Mesothelial cell of epicardium (in vitro differentiated cells): ENCODE measurements at regions not wholly inside any gene's neighbourhood (a gene's known extent, or its start where the extent isn't known, plus 50 kb on each side); places are given as distances from the start of the nearest gene placed in this dataset.

Experiments
- DNase-seq, 2 experiments: peaks; one replicate each; pipeline ENCODE4 v3.0.0; 2021; ENCODE audit warnings: low spot score in 2 of 2; ENCODE audit not compliant: unreplicated experiment in 2 of 2
- H3K27ac Mint-ChIP-seq: 2 replicates; pipeline ENCODE4 v1.8.0; 2021; ENCODE audit warnings: mixed read lengths
- H3K27me3 Mint-ChIP-seq: 2 replicates; pipeline ENCODE4 v1.8.0; 2021; ENCODE audit warnings: low read depth, mixed read lengths
- H3K36me3 Mint-ChIP-seq: 2 replicates; pipeline ENCODE4 v1.8.0; 2021; ENCODE audit warnings: mixed read lengths
- H3K4me1 Mint-ChIP-seq: 2 replicates; pipeline ENCODE4 v1.8.0; 2021; ENCODE audit warnings: mixed read lengths
- H3K4me3 Mint-ChIP-seq: 2 replicates; pipeline ENCODE4 v1.8.0; 2021; ENCODE audit warnings: mild to moderate bottlenecking, moderate library complexity, mixed read lengths
- H3K9me3 Mint-ChIP-seq: 2 replicates; pipeline ENCODE4 v1.8.0; 2021; ENCODE audit warnings: mixed read lengths
- TF ChIP-seq, protein P1 (sequence below): fragments of 200-600 bp; sonication (generic); IDR thresholded peaks from one replicate; pipeline ENCODE4 v1.5.0; 2021; ENCODE audit warnings: antibody characterized with exemption; ENCODE audit not compliant: unreplicated experiment

DNA sequence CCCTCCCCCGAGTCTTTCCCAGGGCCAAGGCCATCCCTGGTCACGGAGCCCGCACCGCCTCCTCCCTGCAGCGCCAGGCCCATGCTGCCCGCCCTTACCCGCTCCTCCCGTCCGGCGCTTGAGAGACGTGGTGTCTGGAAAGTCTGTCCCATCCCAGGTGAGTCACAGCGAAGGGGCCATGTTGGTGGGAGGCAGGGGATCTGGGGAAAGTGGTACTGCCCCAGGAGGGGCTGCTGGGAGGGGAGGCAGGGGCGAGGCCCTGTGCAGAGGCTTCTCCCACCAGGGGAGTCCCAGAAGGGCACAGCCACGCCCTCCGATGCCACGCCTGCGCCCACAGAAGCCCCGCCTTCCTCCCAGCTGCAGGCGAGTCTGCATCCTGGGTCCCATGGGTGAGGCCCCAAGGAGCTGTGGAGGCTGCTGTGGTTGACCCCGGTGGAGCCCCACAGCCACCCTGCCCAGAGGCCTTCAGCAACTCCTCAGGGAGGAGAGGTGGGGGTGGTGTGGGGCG lies 107.0 kb upstream of the PPP1R26 start:
- H3K27ac Mint-ChIP-seq, result no peak overlapping the region
- H3K27me3 Mint-ChIP-seq, result peaks cover 27% of the 10 kb centered on the region
- H3K9me3 Mint-ChIP-seq, result no peaks in the 10 kb centered on the region
- DNase-seq, result no peak
- TF ChIP-seq, protein P1, sequence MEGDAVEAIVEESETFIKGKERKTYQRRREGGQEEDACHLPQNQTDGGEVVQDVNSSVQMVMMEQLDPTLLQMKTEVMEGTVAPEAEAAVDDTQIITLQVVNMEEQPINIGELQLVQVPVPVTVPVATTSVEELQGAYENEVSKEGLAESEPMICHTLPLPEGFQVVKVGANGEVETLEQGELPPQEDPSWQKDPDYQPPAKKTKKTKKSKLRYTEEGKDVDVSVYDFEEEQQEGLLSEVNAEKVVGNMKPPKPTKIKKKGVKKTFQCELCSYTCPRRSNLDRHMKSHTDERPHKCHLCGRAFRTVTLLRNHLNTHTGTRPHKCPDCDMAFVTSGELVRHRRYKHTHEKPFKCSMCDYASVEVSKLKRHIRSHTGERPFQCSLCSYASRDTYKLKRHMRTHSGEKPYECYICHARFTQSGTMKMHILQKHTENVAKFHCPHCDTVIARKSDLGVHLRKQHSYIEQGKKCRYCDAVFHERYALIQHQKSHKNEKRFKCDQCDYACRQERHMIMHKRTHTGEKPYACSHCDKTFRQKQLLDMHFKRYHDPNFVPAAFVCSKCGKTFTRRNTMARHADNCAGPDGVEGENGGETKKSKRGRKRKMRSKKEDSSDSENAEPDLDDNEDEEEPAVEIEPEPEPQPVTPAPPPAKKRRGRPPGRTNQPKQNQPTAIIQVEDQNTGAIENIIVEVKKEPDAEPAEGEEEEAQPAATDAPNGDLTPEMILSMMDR, result no peak
- peaks cover 6% of the 10 kb centered on the region for H3K4me1 Mint-ChIP-seq
- no peak overlapping the region for H3K4me3 Mint-ChIP-seq
- no peaks in the 10 kb centered on the region for H3K36me3 Mint-ChIP-seq

DNA sequence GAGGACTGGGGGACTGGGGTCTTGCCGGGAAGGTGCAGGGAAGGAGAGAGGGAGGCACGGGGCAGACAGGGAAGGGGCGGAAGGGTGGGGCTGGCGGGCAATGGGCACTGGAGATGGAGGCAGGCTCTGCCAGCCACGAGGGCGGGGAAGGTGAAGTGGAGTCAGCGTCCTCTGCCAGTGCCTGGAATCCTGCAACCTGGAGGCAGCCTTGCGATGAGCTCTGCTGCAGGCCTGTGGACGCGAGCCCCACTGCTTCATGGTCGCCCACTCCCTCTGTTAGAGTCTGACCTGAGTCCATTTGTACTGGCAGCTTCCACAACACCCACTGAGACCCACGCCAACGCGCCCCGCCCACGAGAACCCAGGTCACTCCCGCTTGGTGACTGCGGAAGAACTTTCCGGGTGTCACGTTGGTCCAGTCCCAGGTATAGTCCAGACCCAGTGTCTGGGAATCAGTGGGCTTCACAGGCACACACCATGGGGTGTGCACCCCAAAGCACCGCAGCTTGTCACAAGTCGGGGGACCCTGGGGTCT lies 106.4 kb upstream of the PPP1R26 start:
- Mint-ChIP-seq H3K4me3 (no peak overlapping the region), H3K9me3 (no peaks in the 10 kb centered on the region), H3K36me3 (no peaks in the 10 kb centered on the region), H3K27me3 (peaks cover 27% of the 10 kb centered on the region), H3K27ac (no peak overlapping the region), H3K4me1 (peaks cover 6% of the 10 kb centered on the region)
- no peak for DNase-seq
- TF ChIP-seq, protein P1, result no peak

DNA sequence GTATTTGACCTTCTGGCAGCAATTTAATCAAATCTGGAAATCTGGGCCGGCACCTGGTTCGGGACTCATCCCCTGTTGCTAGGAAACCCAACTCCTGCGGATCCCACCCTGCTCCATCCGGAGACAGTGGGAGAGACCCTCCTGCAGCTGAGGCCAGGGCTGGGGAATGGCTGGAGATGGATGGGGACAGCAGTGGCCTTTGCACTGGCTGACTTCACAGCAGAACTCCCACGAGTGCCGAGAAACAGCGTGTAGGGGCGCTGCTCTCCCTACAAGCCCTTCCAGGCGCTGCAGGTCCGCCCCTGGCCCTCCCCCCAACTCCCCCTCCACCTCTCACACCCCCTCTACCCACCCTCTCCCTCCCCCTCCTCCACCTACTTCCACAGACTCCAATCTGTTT lies 105.8 kb upstream of the PPP1R26 start:
- Mint-ChIP-seq H3K36me3 (no peaks in the 10 kb centered on the region), H3K9me3 (no peaks in the 10 kb centered on the region), H3K27me3 (peaks cover 22% of the 10 kb centered on the region), H3K4me3 (no peak overlapping the region), H3K27ac (no peak overlapping the region), H3K4me1 (peaks cover 6% of the 10 kb centered on the region)
- TF ChIP-seq, protein P1, result no peak
- no peak for DNase-seq

DNA sequence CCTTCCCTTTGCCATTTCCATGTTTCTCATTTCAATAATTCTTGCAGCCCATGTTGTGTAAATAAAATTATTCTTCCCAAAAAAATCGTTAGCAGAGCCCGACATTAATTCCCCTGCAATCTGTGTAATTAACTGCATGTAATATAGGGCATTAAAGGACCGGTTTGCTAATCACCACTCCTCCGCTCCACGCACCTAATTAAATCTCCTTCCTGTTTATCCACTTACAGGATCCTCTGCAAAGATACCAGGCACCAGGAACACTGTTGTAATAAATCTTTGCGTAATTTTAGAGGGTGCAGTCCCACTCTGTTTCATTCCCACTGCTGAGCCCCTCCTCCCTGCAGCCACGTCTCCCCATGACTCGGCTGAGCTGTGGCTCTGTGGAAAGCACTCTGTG lies 105.0 kb upstream of the PPP1R26 start:
- Mint-ChIP-seq H3K9me3 (no peaks in the 10 kb centered on the region), H3K36me3 (no peaks in the 10 kb centered on the region), H3K4me1 (peaks cover 6% of the 10 kb centered on the region), H3K4me3 (no peak overlapping the region), H3K27me3 (peaks cover 22% of the 10 kb centered on the region), H3K27ac (no peak overlapping the region)
- TF ChIP-seq, protein P1, result no peak
- DNase-seq, result no peak

DNA sequence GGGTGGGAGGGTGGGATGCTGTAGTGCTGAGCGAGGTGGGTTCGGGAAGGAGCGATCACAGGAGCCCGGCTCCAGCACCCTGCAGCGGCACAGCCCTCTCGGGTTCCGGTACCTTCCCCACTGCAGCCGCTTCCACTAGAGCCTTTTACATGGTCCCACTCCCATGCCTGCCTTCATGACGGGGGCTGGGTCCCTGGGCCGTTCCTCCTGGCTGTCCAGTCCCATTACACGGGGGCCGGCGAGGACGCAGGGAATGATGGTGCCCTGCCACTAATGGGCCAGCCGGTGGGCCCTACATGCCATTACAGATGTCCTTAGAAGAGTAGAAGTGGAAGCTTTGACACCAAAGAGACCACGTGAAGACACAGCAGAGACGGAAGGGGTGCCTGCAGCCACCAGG lies 104.6 kb upstream of the PPP1R26 start:
- DNase-seq, result no peak
- H3K4me1 Mint-ChIP-seq, result peaks cover 6% of the 10 kb centered on the region
- TF ChIP-seq, protein P1, result no peak
- no peak overlapping the region for H3K27ac Mint-ChIP-seq
- H3K4me3 Mint-ChIP-seq, result no peak overlapping the region
- peaks cover 22% of the 10 kb centered on the region for H3K27me3 Mint-ChIP-seq
- H3K36me3 Mint-ChIP-seq, result no peaks in the 10 kb centered on the region
- H3K9me3 Mint-ChIP-seq, result no peaks in the 10 kb centered on the region
